GM13977 (cell line): ENCODE measurements at regions not wholly inside any gene's neighbourhood (a gene's known extent, or its start where the extent isn't known, plus 50 kb on each side); places are given as distances from the start of the nearest gene placed in this dataset.

ENCODE experiments used
- DNase-seq: peaks from one replicate; pipeline ENCODE4 v3.0.0; 2012; ENCODE audit warnings: low spot score
- CTCF ChIP-seq: IDR thresholded peaks from 2 replicates; pipeline ENCODE4 v1.5.1; 2012; ENCODE audit warnings: mild to moderate bottlenecking, control low read depth; ENCODE audit not compliant: insufficient read depth; ENCODE audit errors: extremely low read depth, missing control alignments
- in situ Hi-C: fragments of 300-500 bp; cut with MboI; formaldehyde crosslinking; loops from one replicate; pipeline ENCODE4 v1.12.0; 2022; ENCODE audit warnings: low sequenced_read_pairs, low pct_unique_long_range_greater_than_20kb, mixed read lengths, inconsistent platforms; ENCODE audit not compliant: unreplicated experiment

GRCh38 chr16:51393381-51394005 lies 242.4 kb upstream of the SALL1 start:
- in situ Hi-C loops = no loop called here
- no peak for DNase-seq
- no peak for TF ChIP-seq CTCF

- in situ Hi-C loops = no loop called here
- DNase-seq = no peak
- no peak for TF ChIP-seq CTCF
These were observed 241.6 kb upstream of the SALL1 start for GRCh38 chr16:51392521-51393187.

- DNase-seq = no peak
- in situ Hi-C loops = no loop called here
- no peak for TF ChIP-seq CTCF
These were observed 240.9 kb upstream of the SALL1 start for GRCh38 chr16:51391798-51392511.

- DNase-seq = no peak
- no peak for TF ChIP-seq CTCF
These were observed 239.8 kb upstream of the SALL1 start for GRCh38 chr16:51390877-51391276.

GRCh38 chr16:51389881-51390280 lies 238.8 kb upstream of the SALL1 start:
- no peak for TF ChIP-seq CTCF
- no peak for DNase-seq
- in situ Hi-C loops = no loop called here

More at GRCh38 chr16:51390877-51391276, 239.8 kb upstream of the SALL1 start:
- in situ Hi-C loops = no loop called here

GRCh38 chr16:51388516-51388951 lies 237.5 kb upstream of the SALL1 start:
- no peak for DNase-seq
- TF ChIP-seq CTCF = no peak
- in situ Hi-C loops = no loop called here
